Right ventricle myocardium superior (tissue), 1 donor: ENCODE measurements at regions not wholly inside any gene's neighbourhood (a gene's known extent, or its start where the extent isn't known, plus 50 kb on each side); places are given as distances from the start of the nearest gene placed in this dataset.
"Not testable (repeated sequence)": the region's sequence is repeated elsewhere in the genome, so short reads cannot be mapped to it uniquely, and the experiment has no call there.

ENCODE experiments used
- ATAC-seq: fragments of 200-7000 bp; cut with Tn5 transposase; one replicate; pipeline ENCODE4 v1.9.1; 2020; ENCODE audit warnings: mild to moderate bottlenecking; ENCODE audit not compliant: poor library complexity
- DNase-seq: peaks from one replicate; pipeline ENCODE4 v3.0.0-alpha.2; 2020
- intact Hi-C: fragments of 100-400 bp; cut with DNase I; formaldehyde crosslinking; loops from one replicate; pipeline ENCODE4 v1.11.2; 2022
- donor health status: DM: no; HTN: yes; CAD: no; lungs with severe emphysema.

- DNase-seq, ATAC-seq, intact Hi-C loops: not testable (repeated sequence)
These were observed 114.8 kb downstream of the SYT15B start for GRCh38 chr10:47648594-47648993.

GRCh38 chr10:47647523-47648101 lies 115.8 kb downstream of the SYT15B start:
- DNase-seq, ATAC-seq, intact Hi-C loops: not testable (repeated sequence)

- DNase-seq, intact Hi-C loops: not testable (repeated sequence)
- ATAC-seq: peak; percentile 65
These were observed 116.6 kb downstream of the SYT15B start for GRCh38 chr10:47646686-47647273.

- intact Hi-C loops: not testable (repeated sequence)
These were observed 103.5 kb upstream of the AGAP9 start for GRCh38 chr10:47626975-47627374.

GRCh38 chr10:47622719-47623118 lies 99.3 kb upstream of the AGAP9 start:
- intact Hi-C loops, ATAC-seq: not testable (repeated sequence)

More at GRCh38 chr10:47626975-47627374, 103.5 kb upstream of the AGAP9 start:
- not testable (repeated sequence) for DNase-seq, ATAC-seq

GRCh38 chr10:47619300-47620012 lies 96.0 kb upstream of the AGAP9 start:
- ATAC-seq, DNase-seq, intact Hi-C loops: not testable (repeated sequence)

More at GRCh38 chr10:47622719-47623118, 99.3 kb upstream of the AGAP9 start:
- not testable (repeated sequence) for DNase-seq

GRCh38 chr10:47609311-47609710 lies 85.9 kb upstream of the AGAP9 start:
- ATAC-seq, intact Hi-C loops, DNase-seq: not testable (repeated sequence)

- DNase-seq, intact Hi-C loops, ATAC-seq: not testable (repeated sequence)
These were observed 82.6 kb upstream of the AGAP9 start for GRCh38 chr10:47605791-47606773.

- DNase-seq, ATAC-seq, intact Hi-C loops: not testable (repeated sequence)
These were observed 77.2 kb upstream of the AGAP9 start for GRCh38 chr10:47600604-47601003.

GRCh38 chr10:47600127-47600526 lies 76.7 kb upstream of the AGAP9 start:
- ATAC-seq: not testable (repeated sequence)

GRCh38 chr10:47599657-47600056 lies 76.2 kb upstream of the AGAP9 start:
- ATAC-seq, intact Hi-C loops, DNase-seq: not testable (repeated sequence)

More at GRCh38 chr10:47600127-47600526, 76.7 kb upstream of the AGAP9 start:
- intact Hi-C loops, DNase-seq: not testable (repeated sequence)

GRCh38 chr10:47593805-47594204 lies 70.4 kb upstream of the AGAP9 start:
- intact Hi-C loops, DNase-seq, ATAC-seq: not testable (repeated sequence)

GRCh38 chr10:47593129-47593528 lies 69.7 kb upstream of the AGAP9 start:
- DNase-seq, intact Hi-C loops: not testable (repeated sequence)

GRCh38 chr10:47590956-47591355 lies 67.5 kb upstream of the AGAP9 start:
- DNase-seq, ATAC-seq, intact Hi-C loops: not testable (repeated sequence)

More at GRCh38 chr10:47593129-47593528, 69.7 kb upstream of the AGAP9 start:
- not testable (repeated sequence) for ATAC-seq

GRCh38 chr10:47590534-47590933 lies 67.1 kb upstream of the AGAP9 start:
- intact Hi-C loops, DNase-seq, ATAC-seq: not testable (repeated sequence)

GRCh38 chr10:47582051-47582450 lies 58.6 kb upstream of the AGAP9 start:
- intact Hi-C loops, ATAC-seq, DNase-seq: not testable (repeated sequence)

- DNase-seq, ATAC-seq, intact Hi-C loops: not testable (repeated sequence)
These were observed 56.6 kb upstream of the AGAP9 start for GRCh38 chr10:47580063-47580462.

- ATAC-seq, intact Hi-C loops, DNase-seq: not testable (repeated sequence)
These were observed 55.1 kb upstream of the AGAP9 start for GRCh38 chr10:47578547-47578946.
